ENCODE measurements at regions not wholly inside any gene's neighbourhood (a gene's known extent, or its start where the extent isn't known, plus 50 kb on each side); places are given as distances from the start of the nearest gene placed in this dataset.

DNA sequence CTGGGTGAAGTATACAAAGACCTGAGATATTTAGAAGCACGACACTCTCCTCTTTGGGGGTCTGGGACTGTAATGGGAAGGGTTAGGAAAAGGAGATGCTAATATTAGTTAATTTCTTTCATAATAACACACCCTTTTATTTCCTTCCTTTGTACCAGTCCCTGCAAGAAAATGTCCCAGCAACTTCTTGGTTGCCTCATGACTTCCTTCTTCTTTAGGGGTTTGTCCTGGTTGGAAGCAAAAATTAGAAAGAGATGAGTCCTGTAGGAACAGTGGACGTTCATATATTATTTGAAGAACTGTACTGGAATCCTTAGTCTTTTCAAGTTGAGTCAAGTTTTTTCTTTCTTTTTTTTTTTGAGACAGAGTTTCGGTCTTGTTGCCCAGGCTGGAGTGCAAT lies 227.8 kb upstream of the TBL1XR1 start:
- Mint-ChIP-seq H3K4me3 (ENCODE audit: unreplicated experiment) (no peak overlapping the region), H3K4me1 (ENCODE audit: low read depth, unreplicated experiment) (peaks cover 18% of the 10 kb centered on the region), H3K9me3 (ENCODE audit: unreplicated experiment) (no peaks in the 10 kb centered on the region), H3K27ac (ENCODE audit: unreplicated experiment) (no peak overlapping the region), H3K27me3 (ENCODE audit: insufficient read depth, unreplicated experiment) (no peaks in the 10 kb centered on the region), H3K36me3 (ENCODE audit: insufficient read depth, unreplicated experiment) (no peaks in the 10 kb centered on the region)
- Histone ChIP-seq H3K27me3 (replicated peaks; ENCODE audit: control insufficient read depth, insufficient read depth, low read length) (no peaks in the 10 kb centered on the region), H3K36me3 (ENCODE audit: control insufficient read depth, insufficient read depth, low read length) (no peaks in the 10 kb centered on the region), H3K4me1 (no peaks in the 10 kb centered on the region), H3K4me3 (ENCODE audit: low read depth, low read length) (no peak overlapping the region), H3K9me3 (no peaks in the 10 kb centered on the region)
- TF ChIP-seq, protein P1, sequence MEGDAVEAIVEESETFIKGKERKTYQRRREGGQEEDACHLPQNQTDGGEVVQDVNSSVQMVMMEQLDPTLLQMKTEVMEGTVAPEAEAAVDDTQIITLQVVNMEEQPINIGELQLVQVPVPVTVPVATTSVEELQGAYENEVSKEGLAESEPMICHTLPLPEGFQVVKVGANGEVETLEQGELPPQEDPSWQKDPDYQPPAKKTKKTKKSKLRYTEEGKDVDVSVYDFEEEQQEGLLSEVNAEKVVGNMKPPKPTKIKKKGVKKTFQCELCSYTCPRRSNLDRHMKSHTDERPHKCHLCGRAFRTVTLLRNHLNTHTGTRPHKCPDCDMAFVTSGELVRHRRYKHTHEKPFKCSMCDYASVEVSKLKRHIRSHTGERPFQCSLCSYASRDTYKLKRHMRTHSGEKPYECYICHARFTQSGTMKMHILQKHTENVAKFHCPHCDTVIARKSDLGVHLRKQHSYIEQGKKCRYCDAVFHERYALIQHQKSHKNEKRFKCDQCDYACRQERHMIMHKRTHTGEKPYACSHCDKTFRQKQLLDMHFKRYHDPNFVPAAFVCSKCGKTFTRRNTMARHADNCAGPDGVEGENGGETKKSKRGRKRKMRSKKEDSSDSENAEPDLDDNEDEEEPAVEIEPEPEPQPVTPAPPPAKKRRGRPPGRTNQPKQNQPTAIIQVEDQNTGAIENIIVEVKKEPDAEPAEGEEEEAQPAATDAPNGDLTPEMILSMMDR (IDR thresholded peaks at IDR 0.05; ENCODE audit: insufficient read depth in 1 of 2, low read depth in 1 of 2, low read length in 1 of 2, severe bottlenecking in 1 of 2, unreplicated experiment in 1 of 2): no peak
- ChIA-PET POLR2A (no interaction called here), CTCF (no interaction called here)
- no peak for DNase-seq
- BruUV-seq (replicated peaks): no TSS peak
- intact Hi-C loops (cut with micrococcal nuclease; ENCODE audit: unreplicated experiment): no loop called here

DNA sequence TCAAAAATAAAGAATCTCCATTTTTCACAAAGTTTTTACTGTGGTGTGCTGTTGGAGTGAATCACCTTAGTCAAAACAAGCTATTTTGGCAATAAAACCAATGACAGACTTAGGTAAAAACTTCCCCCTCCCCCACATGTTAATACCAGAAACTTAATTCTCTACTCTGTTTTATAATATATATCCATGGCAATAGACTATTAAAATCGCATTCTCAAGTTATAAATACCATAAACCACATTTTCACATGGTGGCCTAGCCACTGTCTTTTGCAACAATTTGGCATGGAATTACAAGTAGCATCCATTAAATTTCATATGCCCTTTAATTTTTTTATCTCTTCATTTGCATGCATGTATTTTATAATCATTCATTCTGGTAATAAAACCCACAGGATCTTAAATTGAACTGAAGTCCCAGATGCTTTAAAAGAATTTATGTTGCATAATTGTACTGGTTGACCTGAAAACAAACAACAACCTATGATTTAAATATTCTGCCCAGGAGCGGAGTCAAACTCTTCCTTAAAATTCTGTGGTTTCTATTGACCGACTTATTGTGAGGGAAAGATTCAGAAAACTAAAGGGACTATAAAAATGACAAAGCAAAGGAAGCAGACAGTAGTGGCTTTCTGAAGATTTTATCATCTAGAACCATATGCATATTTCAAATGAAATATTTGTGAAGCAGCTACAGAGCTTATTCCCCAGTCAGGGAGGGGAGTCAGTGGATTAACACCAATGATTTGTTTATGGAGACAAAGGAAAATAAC lies 229.0 kb upstream of the TBL1XR1 start:
- TF ChIP-seq, protein P1 (IDR thresholded peaks at IDR 0.05; ENCODE audit: insufficient read depth in 1 of 2, low read depth in 1 of 2, low read length in 1 of 2, severe bottlenecking in 1 of 2, unreplicated experiment in 1 of 2): no peak
- no peak for DNase-seq
- intact Hi-C loops (cut with micrococcal nuclease; ENCODE audit: unreplicated experiment): no loop called here
- no peak overlapping the region for H3K4me3 Mint-ChIP-seq (ENCODE audit: unreplicated experiment)
- Histone ChIP-seq H3K9me3 (no peaks in the 10 kb centered on the region), H3K36me3 (ENCODE audit: control insufficient read depth, insufficient read depth, low read length) (no peaks in the 10 kb centered on the region), H3K27me3 (replicated peaks; ENCODE audit: control insufficient read depth, insufficient read depth, low read length) (no peaks in the 10 kb centered on the region), H3K4me3 (ENCODE audit: low read depth, low read length) (no peak overlapping the region), H3K4me1 (no peaks in the 10 kb centered on the region)
- H3K9me3 Mint-ChIP-seq (ENCODE audit: unreplicated experiment): no peaks in the 10 kb centered on the region
- H3K27me3 Mint-ChIP-seq (ENCODE audit: insufficient read depth, unreplicated experiment): no peaks in the 10 kb centered on the region
- no peaks in the 10 kb centered on the region for H3K36me3 Mint-ChIP-seq (ENCODE audit: insufficient read depth, unreplicated experiment)
- CTCF ChIA-PET: no interaction called here
- POLR2A ChIA-PET: no interaction called here
- peaks cover 13% of the 10 kb centered on the region for H3K4me1 Mint-ChIP-seq (ENCODE audit: low read depth, unreplicated experiment)
- BruUV-seq (replicated peaks): no TSS peak
- no peak overlapping the region for H3K27ac Mint-ChIP-seq (ENCODE audit: unreplicated experiment)

DNA sequence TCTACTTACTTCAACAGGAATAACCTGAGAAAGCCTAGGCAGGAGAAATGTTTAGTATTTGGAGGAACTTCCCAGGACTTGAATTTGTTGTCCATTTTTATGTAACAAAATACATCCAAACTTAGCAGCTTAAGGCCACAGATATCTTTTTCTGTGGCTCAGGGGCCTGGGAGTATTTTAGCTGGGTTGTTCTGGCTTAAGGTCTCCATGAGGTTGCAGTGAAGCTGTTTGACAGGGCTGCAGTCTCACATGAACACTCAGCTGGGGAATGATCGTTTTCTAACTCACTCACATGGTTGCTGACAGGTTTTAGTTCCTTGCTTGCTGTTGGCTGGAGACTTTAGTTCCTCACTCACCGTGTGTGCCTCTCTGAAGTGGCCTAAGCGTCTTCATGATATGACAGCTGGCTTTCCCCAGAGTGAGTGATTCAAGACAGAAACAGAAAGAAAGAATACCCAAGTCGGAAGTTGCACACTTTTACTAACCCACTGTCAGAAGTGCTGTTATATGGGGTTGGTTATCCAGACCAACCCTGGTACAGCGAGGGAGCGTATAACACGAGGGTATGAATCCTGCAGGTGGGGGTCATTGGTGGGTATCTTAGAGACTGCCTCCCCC lies 229.7 kb upstream of the TBL1XR1 start:
- Mint-ChIP-seq H3K36me3 (ENCODE audit: insufficient read depth, unreplicated experiment) (no peaks in the 10 kb centered on the region), H3K9me3 (ENCODE audit: unreplicated experiment) (no peaks in the 10 kb centered on the region), H3K27ac (ENCODE audit: unreplicated experiment) (no peak overlapping the region), H3K4me1 (ENCODE audit: low read depth, unreplicated experiment) (peaks cover 13% of the 10 kb centered on the region), H3K27me3 (ENCODE audit: insufficient read depth, unreplicated experiment) (no peaks in the 10 kb centered on the region), H3K4me3 (ENCODE audit: unreplicated experiment) (no peak overlapping the region)
- H3K4me1 ChIP-seq: peaks cover 6% of the 10 kb centered on the region
- H3K27me3 ChIP-seq (replicated peaks; ENCODE audit: control insufficient read depth, insufficient read depth, low read length): no peaks in the 10 kb centered on the region
- POLR2A ChIA-PET: no interaction called here
- CTCF ChIA-PET: no interaction called here
- BruUV-seq (replicated peaks): no TSS peak
- TF ChIP-seq, protein P1 (IDR thresholded peaks at IDR 0.05; ENCODE audit: insufficient read depth in 1 of 2, low read depth in 1 of 2, low read length in 1 of 2, severe bottlenecking in 1 of 2, unreplicated experiment in 1 of 2): no peak
- no peaks in the 10 kb centered on the region for H3K9me3 ChIP-seq
- H3K4me3 ChIP-seq (ENCODE audit: low read depth, low read length): no peak overlapping the region
- H3K36me3 ChIP-seq (ENCODE audit: control insufficient read depth, insufficient read depth, low read length): no peaks in the 10 kb centered on the region
- DNase-seq: no peak
- intact Hi-C loops (cut with micrococcal nuclease; ENCODE audit: unreplicated experiment): no loop called here

All from Caco-2 (cell line).